Breast epithelium (tissue), 3 donors: ENCODE measurements at regions not wholly inside any gene's neighbourhood (a gene's known extent, or its start where the extent isn't known, plus 50 kb on each side); places are given as distances from the start of the nearest gene placed in this dataset.

Experiments
- POLR2AphosphoS5 ChIP-seq, 3 donors: sonication (generic); formaldehyde crosslinking; IDR thresholded peaks; one replicate each; pipeline ENCODE4 v1.6.1; 2017; ENCODE audit warnings: antibody characterized with exemption in 3 of 3
- TF ChIP-seq, protein P1 (sequence below), 3 donors: fragments of 450-650 bp; IDR thresholded peaks; one replicate each; pipeline ENCODE4 v1.5.1; 2016 to 2017; ENCODE audit warnings: antibody characterized with exemption in 3 of 3, mild to moderate bottlenecking in 3 of 3, moderate library complexity in 3 of 3

DNA sequence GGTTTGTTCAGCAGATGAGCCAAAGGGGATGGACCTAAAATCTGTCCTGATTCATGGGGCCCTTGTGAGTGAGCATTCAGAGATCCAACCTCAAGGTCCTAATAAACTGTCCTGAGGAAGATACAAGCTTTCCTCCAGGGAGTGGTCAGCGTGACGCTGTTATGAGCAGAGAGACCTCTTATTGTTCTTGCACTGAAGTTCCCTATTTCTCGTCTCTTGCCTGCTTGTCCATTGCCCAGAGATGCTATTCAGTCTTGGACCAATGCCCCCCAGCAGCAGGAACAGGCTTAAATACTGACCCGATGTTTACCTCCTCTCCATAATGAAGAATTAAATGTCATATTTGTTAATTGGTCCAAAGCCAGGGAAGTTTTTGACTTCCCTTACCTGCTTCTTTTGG is 225.2 kb upstream of the PGR start:
- no peak for TF ChIP-seq POLR2AphosphoS5 (IDR thresholded peaks at IDR 0.05)
- TF ChIP-seq, protein P1, sequence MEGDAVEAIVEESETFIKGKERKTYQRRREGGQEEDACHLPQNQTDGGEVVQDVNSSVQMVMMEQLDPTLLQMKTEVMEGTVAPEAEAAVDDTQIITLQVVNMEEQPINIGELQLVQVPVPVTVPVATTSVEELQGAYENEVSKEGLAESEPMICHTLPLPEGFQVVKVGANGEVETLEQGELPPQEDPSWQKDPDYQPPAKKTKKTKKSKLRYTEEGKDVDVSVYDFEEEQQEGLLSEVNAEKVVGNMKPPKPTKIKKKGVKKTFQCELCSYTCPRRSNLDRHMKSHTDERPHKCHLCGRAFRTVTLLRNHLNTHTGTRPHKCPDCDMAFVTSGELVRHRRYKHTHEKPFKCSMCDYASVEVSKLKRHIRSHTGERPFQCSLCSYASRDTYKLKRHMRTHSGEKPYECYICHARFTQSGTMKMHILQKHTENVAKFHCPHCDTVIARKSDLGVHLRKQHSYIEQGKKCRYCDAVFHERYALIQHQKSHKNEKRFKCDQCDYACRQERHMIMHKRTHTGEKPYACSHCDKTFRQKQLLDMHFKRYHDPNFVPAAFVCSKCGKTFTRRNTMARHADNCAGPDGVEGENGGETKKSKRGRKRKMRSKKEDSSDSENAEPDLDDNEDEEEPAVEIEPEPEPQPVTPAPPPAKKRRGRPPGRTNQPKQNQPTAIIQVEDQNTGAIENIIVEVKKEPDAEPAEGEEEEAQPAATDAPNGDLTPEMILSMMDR (IDR thresholded peaks at IDR 0.05): no peak
